ENCODE measurements at regions not wholly inside any gene's neighbourhood (a gene's known extent, or its start where the extent isn't known, plus 50 kb on each side); places are given as distances from the start of the nearest gene placed in this dataset.

DNA sequence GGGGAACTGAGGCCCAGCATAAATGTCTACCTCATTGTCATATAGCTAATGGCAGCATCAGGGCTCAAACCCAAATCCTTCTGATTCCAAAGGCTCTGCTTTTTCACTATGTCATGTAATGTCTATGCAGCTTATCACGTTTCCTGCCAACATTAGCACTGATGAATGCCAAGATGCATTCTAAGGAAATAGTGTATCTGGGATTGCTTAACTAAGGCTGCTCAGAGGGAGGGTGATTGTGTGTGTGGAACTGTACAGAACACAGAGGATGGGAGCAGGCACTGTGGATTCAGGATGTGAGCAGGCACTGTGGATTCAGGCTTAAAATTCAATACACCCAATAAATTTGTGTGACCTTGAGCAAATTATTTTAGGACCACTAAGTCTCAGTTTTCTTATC lies 456.4 kb upstream of the DEPDC1 start:
- no peak for TF ChIP-seq CTBP1 (IDR thresholded peaks at IDR 0.05; ENCODE audit: borderline replicate concordance)
- no peak for TF ChIP-seq FOXM1 (IDR thresholded peaks at IDR 0.05; ENCODE audit: borderline replicate concordance)
- TF ChIP-seq TARDBP (IDR thresholded peaks at IDR 0.05) = no peak
- TF ChIP-seq, protein P1, sequence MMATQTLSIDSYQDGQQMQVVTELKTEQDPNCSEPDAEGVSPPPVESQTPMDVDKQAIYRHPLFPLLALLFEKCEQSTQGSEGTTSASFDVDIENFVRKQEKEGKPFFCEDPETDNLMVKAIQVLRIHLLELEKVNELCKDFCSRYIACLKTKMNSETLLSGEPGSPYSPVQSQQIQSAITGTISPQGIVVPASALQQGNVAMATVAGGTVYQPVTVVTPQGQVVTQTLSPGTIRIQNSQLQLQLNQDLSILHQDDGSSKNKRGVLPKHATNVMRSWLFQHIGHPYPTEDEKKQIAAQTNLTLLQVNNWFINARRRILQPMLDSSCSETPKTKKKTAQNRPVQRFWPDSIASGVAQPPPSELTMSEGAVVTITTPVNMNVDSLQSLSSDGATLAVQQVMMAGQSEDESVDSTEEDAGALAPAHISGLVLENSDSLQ (IDR thresholded peaks at IDR 0.05) = no peak
- TF ChIP-seq FOXA1 (IDR thresholded peaks at IDR 0.05) = no peak
- no peak for TF ChIP-seq SUZ12 (IDR thresholded peaks at IDR 0.05)
- TF ChIP-seq BHLHE40 (IDR thresholded peaks at IDR 0.05; ENCODE audit: borderline replicate concordance) = no peak
- TF ChIP-seq ARNT (IDR thresholded peaks at IDR 0.05) = no peak
- TF ChIP-seq NFRKB (IDR thresholded peaks at IDR 0.05) = no peak
- no peak for TF ChIP-seq SP1 (IDR thresholded peaks at IDR 0.05)
- TF ChIP-seq FOXK2 (IDR thresholded peaks at IDR 0.05) = no peak

Data from HEK293T (cell line).